SK-N-MC (cell line): ENCODE measurements at regions not wholly inside any gene's neighbourhood (a gene's known extent, or its start where the extent isn't known, plus 50 kb on each side); places are given as distances from the start of the nearest gene placed in this dataset.

ENCODE experiments used
- EZH2 ChIP-seq: fragments of 200-600 bp; sonication (generic); IDR thresholded peaks from one replicate; pipeline ENCODE4 v1.6.1; 2017; ENCODE audit warnings: antibody characterized with exemption
- FOXP2 ChIP-seq: optimal IDR thresholded peaks from 2 replicates; pipeline ENCODE3; 2011; ENCODE audit warnings: mild to moderate bottlenecking, moderate library complexity; ENCODE audit not compliant: insufficient read depth; ENCODE audit errors: extremely low read length, control extremely low read depth
- POLR2AphosphoS5 ChIP-seq: IDR thresholded peaks from 2 replicates; pipeline ENCODE4 v1.6.1; 2012; ENCODE audit warnings: mild to moderate bottlenecking, low read depth, low read length, borderline replicate concordance

GRCh38 chr3:102112704-102113230 lies 263.5 kb downstream of the NFKBIZ start:
- no peak for TF ChIP-seq POLR2AphosphoS5
- TF ChIP-seq EZH2 = no peak
- TF ChIP-seq FOXP2 = no peak
